AG09309 (cell line): ENCODE measurements at regions not wholly inside any gene's neighbourhood (a gene's known extent, or its start where the extent isn't known, plus 50 kb on each side); places are given as distances from the start of the nearest gene placed in this dataset.

ENCODE experiments used
- DNase-seq: peaks from one replicate; pipeline ENCODE4 v3.0.0-alpha.2; 2010; ENCODE audit warnings: low read depth
- H3K4me3 ChIP-seq: 2 replicates; pipeline ENCODE4 v1.5.1; 2011; ENCODE audit warnings: mild to moderate bottlenecking, low read depth, low read length, moderate library complexity; ENCODE audit not compliant: control insufficient read depth
- TF ChIP-seq, protein P1 (sequence below): IDR thresholded peaks from 2 replicates; pipeline ENCODE4 v1.5.1; 2011; ENCODE audit warnings: mild to moderate bottlenecking, low read depth, low read length, inconsistent platforms; ENCODE audit not compliant: insufficient read depth, control insufficient read depth; ENCODE audit errors: missing control alignments

DNA sequence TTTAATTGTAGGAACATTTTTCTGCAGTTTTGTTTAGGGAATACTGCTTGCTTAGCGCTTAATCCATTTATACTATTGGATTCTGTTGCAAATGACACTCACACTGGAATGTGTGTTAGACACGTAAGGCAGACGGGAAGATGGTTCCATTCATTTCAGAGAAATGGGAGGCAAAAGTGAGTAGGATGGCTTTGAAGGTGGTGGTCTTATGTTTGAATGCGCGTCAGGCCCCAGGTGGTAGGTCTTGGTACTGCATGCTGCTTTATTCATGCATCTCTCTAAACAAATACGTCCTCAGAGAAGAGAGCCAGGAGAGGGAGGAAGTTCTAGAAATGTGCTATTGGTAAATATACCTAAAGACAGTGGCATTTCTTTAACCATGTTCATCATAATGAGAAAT, 997.6 kb upstream of the RBFOX1 start:
- no peak for DNase-seq
- no peak overlapping the region for H3K4me3 ChIP-seq

DNA sequence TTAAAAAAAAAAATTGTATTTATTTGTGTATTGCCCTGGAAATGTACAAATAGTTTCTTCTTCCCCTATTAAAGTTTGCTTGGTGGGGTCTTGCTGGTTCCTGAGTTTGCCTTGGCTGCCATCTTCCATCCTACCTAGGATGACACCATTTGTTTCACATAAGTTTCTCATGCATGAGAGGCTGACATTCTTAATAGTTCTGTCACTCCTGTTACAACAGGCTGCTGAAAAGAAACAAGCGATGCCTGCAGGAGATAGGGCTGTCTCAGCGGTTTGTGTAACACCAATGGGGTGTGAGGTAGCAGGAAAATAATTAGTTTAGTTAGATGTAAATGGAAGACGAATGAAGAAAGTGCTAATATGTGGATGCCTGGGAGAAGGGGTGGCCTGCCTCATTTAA, 1000.9 kb upstream of the RBFOX1 start:
- no peak for DNase-seq
- H3K4me3 ChIP-seq, result no peak overlapping the region
- TF ChIP-seq, protein P1, sequence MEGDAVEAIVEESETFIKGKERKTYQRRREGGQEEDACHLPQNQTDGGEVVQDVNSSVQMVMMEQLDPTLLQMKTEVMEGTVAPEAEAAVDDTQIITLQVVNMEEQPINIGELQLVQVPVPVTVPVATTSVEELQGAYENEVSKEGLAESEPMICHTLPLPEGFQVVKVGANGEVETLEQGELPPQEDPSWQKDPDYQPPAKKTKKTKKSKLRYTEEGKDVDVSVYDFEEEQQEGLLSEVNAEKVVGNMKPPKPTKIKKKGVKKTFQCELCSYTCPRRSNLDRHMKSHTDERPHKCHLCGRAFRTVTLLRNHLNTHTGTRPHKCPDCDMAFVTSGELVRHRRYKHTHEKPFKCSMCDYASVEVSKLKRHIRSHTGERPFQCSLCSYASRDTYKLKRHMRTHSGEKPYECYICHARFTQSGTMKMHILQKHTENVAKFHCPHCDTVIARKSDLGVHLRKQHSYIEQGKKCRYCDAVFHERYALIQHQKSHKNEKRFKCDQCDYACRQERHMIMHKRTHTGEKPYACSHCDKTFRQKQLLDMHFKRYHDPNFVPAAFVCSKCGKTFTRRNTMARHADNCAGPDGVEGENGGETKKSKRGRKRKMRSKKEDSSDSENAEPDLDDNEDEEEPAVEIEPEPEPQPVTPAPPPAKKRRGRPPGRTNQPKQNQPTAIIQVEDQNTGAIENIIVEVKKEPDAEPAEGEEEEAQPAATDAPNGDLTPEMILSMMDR, result no peak

More for the DNA sequence above, 997.6 kb upstream of the RBFOX1 start:
- TF ChIP-seq, protein P1, result peak; percentile 36

GRCh38 chr16:6317934-6318333, 1014.7 kb upstream of the RBFOX1 start:
- no peak overlapping the region for H3K4me3 ChIP-seq
- TF ChIP-seq, protein P1, result no peak

DNA sequence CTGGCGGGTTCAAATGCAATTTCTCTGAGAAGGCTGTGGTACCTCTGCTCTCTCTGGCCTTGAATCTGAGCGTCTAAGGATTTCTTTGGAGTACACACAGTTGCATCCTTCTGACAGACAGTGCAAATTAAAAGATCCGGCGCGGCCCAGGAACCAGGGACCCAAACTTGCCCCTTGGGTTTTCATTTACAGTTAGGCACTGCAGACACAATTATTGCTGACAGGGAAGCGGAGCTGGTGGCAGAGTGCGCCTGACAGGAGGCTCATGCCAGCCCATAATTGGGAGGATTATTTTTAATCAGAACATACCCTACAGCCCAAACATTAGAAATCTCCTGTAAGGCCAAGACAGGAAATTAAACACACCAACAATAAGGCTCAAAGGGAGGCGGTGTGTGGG, 1023.4 kb upstream of the RBFOX1 start:
- H3K4me3 ChIP-seq, result no peak overlapping the region
- DNase-seq, result no peak

More at GRCh38 chr16:6317934-6318333, 1014.7 kb upstream of the RBFOX1 start:
- DNase-seq, result no peak

GRCh38 chr16:6308176-6308575, 1024.5 kb upstream of the RBFOX1 start:
- no peak overlapping the region for H3K4me3 ChIP-seq
- no peak for DNase-seq
- TF ChIP-seq, protein P1, result no peak

More for the DNA sequence above, 1023.4 kb upstream of the RBFOX1 start:
- TF ChIP-seq, protein P1, result no peak

DNA sequence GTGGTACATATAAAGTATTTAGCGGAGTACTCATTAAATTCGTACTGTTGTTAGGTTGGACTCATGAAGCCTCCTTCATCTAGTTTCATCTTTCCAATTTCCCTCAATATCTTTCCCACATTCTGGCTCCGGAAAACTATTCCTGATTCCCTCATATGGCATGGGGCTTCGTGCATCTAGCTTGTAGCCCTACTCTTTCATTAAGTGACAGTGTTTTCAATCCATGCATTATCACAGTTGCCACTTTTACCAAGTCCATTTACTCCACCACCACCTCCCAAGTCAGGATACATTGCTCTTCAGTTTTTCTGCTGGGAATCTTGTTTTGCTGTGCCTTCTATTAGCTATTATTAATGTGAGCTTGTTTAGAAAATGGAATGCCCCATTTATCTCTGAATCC, 1032.1 kb upstream of the RBFOX1 start:
- H3K4me3 ChIP-seq, result no peak overlapping the region
- TF ChIP-seq, protein P1, result no peak
- no peak for DNase-seq
